Left lung (tissue), 4 donors: ENCODE measurements at regions not wholly inside any gene's neighbourhood (a gene's known extent, or its start where the extent isn't known, plus 50 kb on each side); places are given as distances from the start of the nearest gene placed in this dataset.

ENCODE experiments used
- ATAC-seq: fragments of 200-7000 bp; cut with Tn5 transposase; one replicate; pipeline ENCODE4 v1.9.1; 2020; ENCODE audit warnings: moderate library complexity
- DNase-seq, 4 donors: peaks; one replicate each; pipeline ENCODE4 v3.0.0-alpha.2; 2013 to 2020
- H3K27ac ChIP-seq, 2 donors: fragments of 200-600 bp; sonication (generic) in 1 of 2; one replicate each; pipeline versions ENCODE4 v1.5.0 to v1.8.0; 2020 to 2021
- H3K27me3 ChIP-seq, 2 donors: fragments of 200-600 bp; sonication (generic) in 1 of 2; one replicate each; pipeline versions ENCODE4 v1.5.0 to v1.8.0; 2020 to 2021
- H3K36me3 ChIP-seq, 2 donors: fragments of 200-600 bp; sonication (generic) in 1 of 2; one replicate each; pipeline versions ENCODE4 v1.5.0 to v1.8.0; 2020 to 2021
- H3K4me1 ChIP-seq, 2 donors: fragments of 200-600 bp; one replicate each; pipeline ENCODE4 v1.8.0; 2021
- H3K4me3 ChIP-seq, 2 donors: fragments of 200-600 bp; sonication (generic) in 1 of 2; one replicate each; pipeline versions ENCODE4 v1.5.0 to v1.8.0; 2020 to 2021; ENCODE audit warnings: mild to moderate bottlenecking in 1 of 2
- H3K9me3 ChIP-seq, 2 donors: fragments of 200-600 bp; sonication (generic) in 1 of 2; one replicate each; pipeline versions ENCODE4 v1.5.0 to v1.8.0; 2020 to 2021
- CTCF ChIP-seq, 2 donors: fragments of 200-600 bp; sonication (generic) in 1 of 2; IDR thresholded peaks; one replicate each; pipeline versions ENCODE4 v1.5.0 to v1.8.0; 2021; ENCODE audit warnings: antibody characterized with exemption in 2 of 2
- intact Hi-C, 2 donors: fragments of 100-400 bp; cut with DNase I; formaldehyde crosslinking; loops; one replicate each; pipeline versions ENCODE4 v1.11.2 to v1.14.2; 2022
- donor health status: DM: no; HTN: yes; CAD: no.
- donor health status: DM: no; HTN: no; CAD: no.

- no peak for TF ChIP-seq CTCF (IDR thresholded peaks at IDR 0.05)
- no peak overlapping the region for H3K4me3 ChIP-seq
- no peak overlapping the region for H3K27ac ChIP-seq
- H3K27me3 ChIP-seq, result no peaks in the 10 kb centered on the region
- no peaks in the 10 kb centered on the region for H3K36me3 ChIP-seq
- H3K4me1 ChIP-seq, result no peaks in the 10 kb centered on the region
- DNase-seq (no peak), ATAC-seq (no peak)
- H3K9me3 ChIP-seq, result no peaks in the 10 kb centered on the region
- intact Hi-C loops, result no loop called here
Observed at GRCh38 chr13:106238690-106239089, 296.8 kb downstream of the EFNB2 start.

GRCh38 chr13:106234636-106235035, 300.8 kb downstream of the EFNB2 start:
- no peak for TF ChIP-seq CTCF (IDR thresholded peaks at IDR 0.05)
- peak in 1 of 4 donors; percentile 28 for DNase-seq
- no peak for ATAC-seq
- Histone ChIP-seq H3K27ac (no peak overlapping the region), H3K4me3 (no peak overlapping the region), H3K27me3 (no peaks in the 10 kb centered on the region), H3K4me1 (no peaks in the 10 kb centered on the region), H3K9me3 (no peaks in the 10 kb centered on the region), H3K36me3 (no peaks in the 10 kb centered on the region)
- intact Hi-C loops, result no loop called here

GRCh38 chr13:106233134-106233735, 302.2 kb downstream of the EFNB2 start:
- Histone ChIP-seq H3K4me3 (no peak overlapping the region), H3K27ac (no peak overlapping the region), H3K27me3 (no peaks in the 10 kb centered on the region), H3K4me1 (no peaks in the 10 kb centered on the region), H3K9me3 (no peaks in the 10 kb centered on the region), H3K36me3 (no peaks in the 10 kb centered on the region)
- intact Hi-C loops, result no loop called here
- DNase-seq (no peak), ATAC-seq (no peak)
- TF ChIP-seq CTCF (IDR thresholded peaks at IDR 0.05), result no peak

- no peak for TF ChIP-seq CTCF (IDR thresholded peaks at IDR 0.05)
- Histone ChIP-seq H3K27ac (no peak overlapping the region), H3K4me1 (no peaks in the 10 kb centered on the region), H3K36me3 (no peaks in the 10 kb centered on the region), H3K4me3 (no peak overlapping the region), H3K9me3 (no peaks in the 10 kb centered on the region), H3K27me3 (no peaks in the 10 kb centered on the region)
- ATAC-seq (peak; percentile 91), DNase-seq (peak in 1 of 4 donors; percentile 39)
- intact Hi-C loops, result no loop called here
Observed at GRCh38 chr13:106232681-106233080, 302.8 kb downstream of the EFNB2 start.

- DNase-seq (no peak), ATAC-seq (peak; percentile 30)
- H3K36me3 ChIP-seq, result no peaks in the 10 kb centered on the region
- no peaks in the 10 kb centered on the region for H3K4me1 ChIP-seq
- intact Hi-C loops, result no loop called here
- no peak overlapping the region for H3K27ac ChIP-seq
- H3K9me3 ChIP-seq, result no peaks in the 10 kb centered on the region
- no peaks in the 10 kb centered on the region for H3K27me3 ChIP-seq
- H3K4me3 ChIP-seq, result no peak overlapping the region
- no peak for TF ChIP-seq CTCF (IDR thresholded peaks at IDR 0.05)
Observed at GRCh38 chr13:106230450-106230849, 305.0 kb downstream of the EFNB2 start.
